HepG2 (cell line): ENCODE measurements at regions not wholly inside any gene's neighbourhood (a gene's known extent, or its start where the extent isn't known, plus 50 kb on each side); places are given as distances from the start of the nearest gene placed in this dataset.

ENCODE experiments used
- ATAC-seq: fragments of 200-7000 bp; cut with Tn5 transposase; 3 replicates; pipeline ENCODE4 v1.9.1; 2020; ENCODE audit warnings: mild to moderate bottlenecking, moderate library complexity
- BruUV-seq: library from RNA; stranded (reverse); fragments of 400-500 nt; replicated peaks from 2 replicates; lab custom pipeline; 2021; lab: Mats Ljungman, UMichigan
- CTCF ChIA-PET: fragments of 300-600 bp; formaldehyde crosslinking; extraction: SDS; loops from one replicate; lab custom pipeline; 2021; ENCODE audit warnings: low total read pairs, inconsistent platforms, low intra/inter-chr PET ratio; lab: Yijun Ruan, JAX
- POLR2A ChIA-PET: fragments of 350-600 bp; sonication (Branson Sonifier 250); formaldehyde crosslinking; loops from one replicate; lab custom pipeline; 2020; ENCODE audit warnings: antibody characterized with exemption, inconsistent platforms; lab: Yijun Ruan, JAX
- DNase-seq: peaks from one replicate; pipeline ENCODE4 v3.0.0-alpha.2; 2015; ENCODE audit warnings: low spot score
- FAIRE-seq: peaks from 3 replicates; lab custom pipeline; 2011; peaks lifted over from hg19 to GRCh38; lab: Jason Lieb, UNC
- H2AFZ ChIP-seq: one replicate; pipeline ENCODE4 v1.6.1; 2011; ENCODE audit warnings: low read length, inconsistent platforms
- H3K27ac ChIP-seq: fragments of 300-600 bp; 3 replicates; pipeline ENCODE4 v1.8.0; 2011; ENCODE audit warnings: mixed run types, mild to moderate bottlenecking, mixed read lengths, low read length, inconsistent platforms; ENCODE audit not compliant: insufficient read depth; ENCODE audit errors: extremely low read length
- H3K27me3 ChIP-seq, 2 experiments: fragments of 200-600 bp in 1 of 2; 2 replicates in 1 of 2; 3 replicates in 1 of 2; pipeline versions ENCODE4 v1.6.0 to v1.8.0; 2011; ENCODE audit warnings: low read length in 2 of 2, mild to moderate bottlenecking in 2 of 2, moderate library complexity in 2 of 2, inconsistent platforms in 1 of 2; ENCODE audit not compliant: insufficient read depth in 2 of 2, control insufficient read depth in 1 of 2
- H3K36me3 ChIP-seq, 2 experiments: fragments of 200-600 bp in 1 of 2; replicated peaks in 1 of 2; 2 replicates in 1 of 2; 3 replicates in 1 of 2; pipeline versions ENCODE4 v1.5.1 to v1.8.0; 2011; ENCODE audit warnings: low read length in 2 of 2, inconsistent platforms in 1 of 2; ENCODE audit not compliant: insufficient read depth in 2 of 2, control insufficient read depth in 1 of 2
- H3K4me1 ChIP-seq: 2 replicates; pipeline ENCODE4 v1.5.1; 2012; ENCODE audit warnings: low read length, inconsistent platforms; ENCODE audit not compliant: insufficient read depth
- H3K4me2 ChIP-seq: 2 replicates; pipeline ENCODE4 v1.6.0; 2011; ENCODE audit warnings: low read depth, low read length, inconsistent platforms
- H3K4me3 ChIP-seq, 3 experiments: fragments of 200-600 bp in 1 of 3; sonication (generic), shearing (Covaris generic) in 1 of 3; replicated peaks in 1 of 3; 2 replicates each; pipeline ENCODE4 v1.5.1; 2011 to 2016; ENCODE audit warnings: low read length in 3 of 3, inconsistent platforms in 2 of 3, low read depth in 2 of 3, mild to moderate bottlenecking in 2 of 3, control low read depth in 1 of 3, mixed read lengths in 1 of 3; ENCODE audit not compliant: insufficient read depth in 1 of 3
- H3K79me2 ChIP-seq: one replicate; pipeline ENCODE4 v1.6.1; 2011; ENCODE audit warnings: low read length, inconsistent platforms; ENCODE audit not compliant: insufficient read depth
- H3K9ac ChIP-seq: 2 replicates; pipeline ENCODE4 v1.6.0; 2011; ENCODE audit warnings: mild to moderate bottlenecking, low read depth, low read length, inconsistent platforms; ENCODE audit not compliant: insufficient read depth
- H3K9me3 ChIP-seq: 2 replicates; pipeline ENCODE4 v1.5.1; 2012; ENCODE audit warnings: mild to moderate bottlenecking, low read length
- H4K20me1 ChIP-seq: 2 replicates; pipeline ENCODE4 v1.6.0; 2011; ENCODE audit warnings: inconsistent platforms, mild to moderate bottlenecking, low read length, moderate library complexity; ENCODE audit not compliant: insufficient read depth
- CREB1 ChIP-seq, 2 experiments: fragments of 450-650 bp in 1 of 2; IDR thresholded peaks; 2 replicates each; pipeline ENCODE4 v1.6.1; 2016 to 2017; ENCODE audit warnings: control low read depth in 1 of 2, mild to moderate bottlenecking in 1 of 2, missing compliant biosample characterization in 1 of 2, missing genetic modification characterization in 1 of 2
- ETV6 ChIP-seq: sonication (generic); formaldehyde crosslinking; conservative IDR thresholded peaks from 2 replicates; pipeline ENCODE4 v1.4.0; 2020; ENCODE audit warnings: missing genetic modification reagents
- HOXA7 ChIP-seq: sonication (generic); formaldehyde crosslinking; IDR thresholded peaks from 2 replicates; pipeline ENCODE4 v1.8.1; 2022; ENCODE audit warnings: mild to moderate bottlenecking, missing genetic modification reagents, moderate library complexity
- IRF1 ChIP-seq: sonication (generic); formaldehyde crosslinking; IDR thresholded peaks from 2 replicates; pipeline ENCODE4 v1.4.0; 2020; ENCODE audit warnings: low read depth, mild to moderate bottlenecking, missing genetic modification reagents
- JDP2 ChIP-seq: sonication (generic); formaldehyde crosslinking; IDR thresholded peaks from 2 replicates; pipeline ENCODE4 v1.8.1; 2022; ENCODE audit warnings: missing genetic modification reagents, borderline replicate concordance
- KLF6 ChIP-seq: IDR thresholded peaks from 2 replicates; pipeline ENCODE4 v1.8.0; 2016; ENCODE audit warnings: missing biosample characterization, missing genetic modification reagents
- NR2F2 ChIP-seq: IDR thresholded peaks from 2 replicates; pipeline ENCODE4 v1.6.1; 2012; ENCODE audit warnings: low read depth, inconsistent platforms, borderline replicate concordance
- RBFOX2 ChIP-seq: fragments of 200-400 bp; formaldehyde crosslinking; IDR thresholded peaks from 2 replicates; pipeline ENCODE4 v1.6.1; 2017; ENCODE audit warnings: low read depth, mild to moderate bottlenecking, low read length
- STAT6 ChIP-seq: sonication (generic); formaldehyde crosslinking; IDR thresholded peaks from 2 replicates; pipeline ENCODE4 v1.4.0; 2020; ENCODE audit warnings: missing genetic modification reagents, mild to moderate bottlenecking, borderline replicate concordance
- SUZ12 ChIP-seq: fragments of 150-350 bp; IDR thresholded peaks from 2 replicates; pipeline ENCODE4 v1.6.1; 2014; ENCODE audit warnings: low read depth, low read length
- SYNCRIP ChIP-seq: fragments of 200-400 bp; formaldehyde crosslinking; IDR thresholded peaks from 2 replicates; pipeline ENCODE4 v1.6.1; 2018; ENCODE audit warnings: mild to moderate bottlenecking, low read depth, low read length; ENCODE audit not compliant: insufficient read depth
- TP53 ChIP-seq: sonication (generic); formaldehyde crosslinking; conservative IDR thresholded peaks from 2 replicates; pipeline ENCODE4 v1.4.0; 2020; ENCODE audit warnings: missing genetic modification reagents
- ZFY ChIP-seq: sonication (generic); formaldehyde crosslinking; IDR thresholded peaks from 2 replicates; pipeline ENCODE4 v1.4.0; 2020; ENCODE audit warnings: missing genetic modification reagents
- ZNF235 ChIP-seq: sonication (generic); formaldehyde crosslinking; IDR thresholded peaks from 2 replicates; pipeline ENCODE4 v1.8.1; 2023; ENCODE audit warnings: mild to moderate bottlenecking, missing genetic modification reagents, borderline replicate concordance
- ZNF543 ChIP-seq: sonication (generic); formaldehyde crosslinking; IDR thresholded peaks from 2 replicates; pipeline ENCODE4 v1.4.0; 2020; ENCODE audit warnings: mild to moderate bottlenecking, missing genetic modification reagents
- ZNF660 ChIP-seq: sonication (generic); formaldehyde crosslinking; IDR thresholded peaks from 2 replicates; pipeline ENCODE4 v1.5.1; 2020; ENCODE audit warnings: mild to moderate bottlenecking, low read depth, missing genetic modification reagents, borderline replicate concordance
- ZNF773 ChIP-seq: sonication (generic); formaldehyde crosslinking; IDR thresholded peaks from 2 replicates; pipeline ENCODE4 v1.4.0; 2020; ENCODE audit warnings: missing genetic modification reagents, borderline replicate concordance
- WGBS: methylation state at CpG from one replicate; pipeline ENCODE4 v1.1.6; 2017; ENCODE audit warnings: low lambda C conversion rate; 5-methylcytosine and 5-hydroxymethylcytosine counted together
- in situ Hi-C: cut with HindIII; loops from 2 replicates; pipeline ENCODE4 v1.10.0; 2017; ENCODE audit warnings: low pct_unique_long_range_greater_than_20kb; ENCODE audit not compliant: extremely low pct_ligation_motif_present
- intact Hi-C: fragments of 100-400 bp; cut with micrococcal nuclease; formaldehyde crosslinking; loops from one replicate; pipeline ENCODE4 v1.10.0; 2022; ENCODE audit not compliant: unreplicated experiment

- ChIA-PET CTCF (no interaction called here), POLR2A (no interaction called here)
- intact Hi-C loops (no loop called here), in situ Hi-C loops (no loop called here)
- ATAC-seq (no peak), DNase-seq (no peak), FAIRE-seq (no peak)
- H3K79me2 ChIP-seq, result no peaks in the 10 kb centered on the region
- H3K36me3 ChIP-seq, result no peaks in the 10 kb centered on the region
- BruUV-seq, result no TSS peak
- 49% methylated on average over 14 of the region's 14 CpGs for WGBS
- no peak overlapping the region for H3K4me3 ChIP-seq
- no peaks in the 10 kb centered on the region for H3K9me3 ChIP-seq
- no peak overlapping the region for H3K27ac ChIP-seq
- H2AFZ ChIP-seq, result no peak overlapping the region
- no peak overlapping the region for H3K9ac ChIP-seq
- H3K4me2 ChIP-seq, result no peak overlapping the region
- peaks cover 3 to 56% of the 10 kb centered on the region in 2 experiments for H3K27me3 ChIP-seq
- peaks cover 26% of the 10 kb centered on the region for H3K4me1 ChIP-seq
- H4K20me1 ChIP-seq, result no peaks in the 10 kb centered on the region; the same call in 1 of the 2 replicates
- no peak for TF ChIP-seq HOXA7 (CRISPR knock-in tag)
- TF ChIP-seq ZFY, result no peak
- no peak for TF ChIP-seq TP53 (CRISPR knock-in tag)
- no peak for TF ChIP-seq ZNF543 (CRISPR knock-in tag)
- TF ChIP-seq CREB1 (IDR thresholded peaks at IDR 0.05), result no peak
- no peak for TF ChIP-seq CREB1 (CRISPR knock-in tag; IDR thresholded peaks at IDR 0.05)
- TF ChIP-seq ZNF235 (CRISPR knock-in tag), result no peak
- no peak for TF ChIP-seq RBFOX2
- no peak for TF ChIP-seq ZNF773
- no peak for TF ChIP-seq IRF1
- no peak for TF ChIP-seq SYNCRIP
- no peak for TF ChIP-seq NR2F2
- TF ChIP-seq JDP2 (CRISPR knock-in tag), result no peak
- no peak for TF ChIP-seq KLF6 (CRISPR knock-in tag)
- no peak for TF ChIP-seq STAT6 (CRISPR knock-in tag)
- TF ChIP-seq SUZ12, result no peak
- no peak for TF ChIP-seq ETV6 (CRISPR knock-in tag)
- TF ChIP-seq ZNF660 (CRISPR knock-in tag), result no peak
Measured at GRCh38 chr12:124718036-124718435, 145.6 kb downstream of the SCARB1 start.
